Thymus (tissue), 11 donors: ENCODE measurements at regions not wholly inside any gene's neighbourhood (a gene's known extent, or its start where the extent isn't known, plus 50 kb on each side); places are given as distances from the start of the nearest gene placed in this dataset.

Experiments
- DNase-seq, 9 donors: peaks; one replicate each; pipeline ENCODE4 v3.0.0-alpha.2; 2013; ENCODE audit warnings: low spot score in 9 of 9, low read depth in 6 of 9, missing footprints in 1 of 9
- H3K27ac ChIP-seq, 2 donors: one replicate each; pipeline ENCODE4 v1.5.1; 2013; ENCODE audit warnings: control low read depth in 1 of 2, low read depth in 1 of 2, low read length in 1 of 2, mild to moderate bottlenecking in 1 of 2, moderate library complexity in 1 of 2
- H3K27me3 ChIP-seq, 2 donors: one replicate each; pipeline ENCODE4 v1.5.1; 2013; ENCODE audit warnings: low read length in 1 of 2; ENCODE audit not compliant: control insufficient read depth in 2 of 2, insufficient read depth in 1 of 2
- H3K36me3 ChIP-seq, 2 donors: one replicate each; pipeline ENCODE4 v1.5.1; 2013; ENCODE audit warnings: low read length in 1 of 2, mild to moderate bottlenecking in 1 of 2, moderate library complexity in 1 of 2; ENCODE audit not compliant: control insufficient read depth in 2 of 2, insufficient read depth in 2 of 2
- H3K4me1 ChIP-seq, 2 donors: one replicate each; pipeline ENCODE4 v1.5.1; 2013; ENCODE audit warnings: low read length in 2 of 2; ENCODE audit not compliant: control insufficient read depth in 2 of 2, insufficient read depth in 2 of 2
- H3K4me3 ChIP-seq, 2 donors: one replicate each; pipeline ENCODE4 v1.5.1; 2013; ENCODE audit warnings: low read length in 2 of 2, control low read depth in 1 of 2, mild to moderate bottlenecking in 1 of 2
- H3K9me3 ChIP-seq, 2 donors: one replicate each; pipeline ENCODE4 v1.5.1; 2013; ENCODE audit warnings: low read length in 1 of 2, mild to moderate bottlenecking in 1 of 2; ENCODE audit not compliant: control insufficient read depth in 2 of 2, insufficient read depth in 1 of 2
- WGBS: extraction: QIAGEN DNeasy Blood & Tissue Kit; methylation state at CpG from one replicate; pipeline ENCODE4 v1.1.7; 2013; 5-methylcytosine and 5-hydroxymethylcytosine counted together
- donor health status: healthy.

- DNase-seq: no peak
- Histone ChIP-seq H3K27me3 (no peaks in the 10 kb centered on the region), H3K4me1 (no peaks in the 10 kb centered on the region), H3K9me3 (no peaks in the 10 kb centered on the region), H3K4me3 (no peak overlapping the region), H3K36me3 (no peaks in the 10 kb centered on the region), H3K27ac (no peak overlapping the region)
- 82% methylated on average over 1 of the region's 1 CpG for WGBS
Observed at GRCh38 chr4:117527601-117528000, 442.2 kb upstream of the TRAM1L1 start.

- no peak overlapping the region for H3K27ac ChIP-seq
- no peak overlapping the region for H3K4me3 ChIP-seq
- H3K9me3 ChIP-seq: no peaks in the 10 kb centered on the region
- H3K4me1 ChIP-seq: no peaks in the 10 kb centered on the region
- no peaks in the 10 kb centered on the region for H3K27me3 ChIP-seq
- no peak for DNase-seq
- 86% methylated on average over 3 of the region's 3 CpGs for WGBS
- no peaks in the 10 kb centered on the region for H3K36me3 ChIP-seq
Observed at GRCh38 chr4:117529401-117529800, 444.0 kb upstream of the TRAM1L1 start.

DNA sequence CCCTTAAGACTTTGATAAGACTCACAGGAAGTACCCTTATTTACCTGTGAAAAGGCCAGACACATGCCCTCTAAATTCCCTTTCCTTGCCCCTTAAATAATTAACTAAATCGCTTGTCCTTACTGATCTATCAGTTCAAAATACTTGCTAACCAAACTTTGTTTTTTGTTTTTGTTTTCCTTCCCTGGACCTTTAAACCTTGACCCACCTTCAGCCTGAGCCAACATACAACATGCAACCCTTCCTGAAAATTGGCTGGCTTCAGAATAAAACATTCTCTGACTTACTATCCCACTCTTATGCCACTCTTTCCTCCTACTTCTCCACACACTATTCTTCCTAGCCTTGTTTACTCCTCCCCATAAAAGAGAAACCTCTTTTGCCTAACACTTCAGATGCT lies 448.1 kb upstream of the TRAM1L1 start:
- WGBS: 92% methylated on average over 1 of the region's 1 CpG

DNA sequence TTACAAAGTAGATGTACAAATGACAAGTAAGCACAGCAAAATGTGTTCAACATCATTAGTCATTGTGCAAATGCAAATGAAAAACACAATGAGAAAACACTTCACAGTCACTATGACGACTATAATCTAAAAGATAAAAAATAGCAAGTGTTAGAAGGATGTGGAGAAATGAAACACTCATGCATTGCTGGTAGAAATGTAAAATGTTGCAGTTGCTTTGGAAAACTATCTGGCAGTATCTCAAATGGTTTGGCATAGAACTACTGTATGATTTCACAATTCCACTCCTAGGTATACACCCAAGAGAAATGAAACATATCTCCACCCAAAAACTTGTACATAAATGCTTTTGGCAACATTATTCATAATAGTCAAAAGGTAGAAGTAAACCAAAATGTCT lies 459.7 kb upstream of the TRAM1L1 start:
- DNase-seq: no peak
- WGBS: 0% methylated on average over 1 of the region's 1 CpG

More for the DNA sequence above, 448.1 kb upstream of the TRAM1L1 start:
- no peak for DNase-seq
- Histone ChIP-seq H3K36me3 (no peaks in the 10 kb centered on the region), H3K4me1 (no peaks in the 10 kb centered on the region), H3K27me3 (no peaks in the 10 kb centered on the region), H3K27ac (no peak overlapping the region), H3K9me3 (no peaks in the 10 kb centered on the region), H3K4me3 (no peak overlapping the region)

DNA sequence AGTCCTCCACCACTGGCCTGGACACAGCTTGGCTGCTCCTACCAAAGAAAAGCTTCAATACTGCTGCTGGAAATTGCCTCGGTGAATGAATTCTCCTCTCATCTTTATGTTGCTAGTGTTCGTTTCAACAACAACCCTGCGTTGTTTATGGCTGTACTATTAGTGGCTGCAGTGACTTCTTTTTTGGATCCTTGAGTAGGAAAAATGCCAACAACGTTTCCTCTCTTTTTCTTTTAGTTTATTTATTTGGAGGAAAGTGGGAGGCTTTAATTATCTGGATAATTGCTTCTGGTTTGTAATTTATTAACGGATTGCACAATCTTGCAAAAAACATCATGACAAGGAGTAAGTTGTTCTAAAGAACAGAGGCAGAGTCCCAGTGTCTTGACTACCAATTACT lies 464.1 kb upstream of the TRAM1L1 start:
- no peak overlapping the region for H3K4me3 ChIP-seq
- H3K27ac ChIP-seq: no peak overlapping the region
- H3K9me3 ChIP-seq: no peaks in the 10 kb centered on the region
- no peak for DNase-seq
- no peaks in the 10 kb centered on the region for H3K36me3 ChIP-seq
- no peaks in the 10 kb centered on the region for H3K4me1 ChIP-seq
- 89% methylated on average over 5 of the region's 5 CpGs for WGBS
- H3K27me3 ChIP-seq: no peaks in the 10 kb centered on the region

More for the DNA sequence above, 459.7 kb upstream of the TRAM1L1 start:
- Histone ChIP-seq H3K36me3 (no peaks in the 10 kb centered on the region), H3K4me1 (no peaks in the 10 kb centered on the region), H3K27me3 (no peaks in the 10 kb centered on the region), H3K4me3 (no peak overlapping the region), H3K27ac (no peak overlapping the region), H3K9me3 (no peaks in the 10 kb centered on the region)

GRCh38 chr4:117550085-117550484 lies 464.7 kb upstream of the TRAM1L1 start:
- no peak for DNase-seq

DNA sequence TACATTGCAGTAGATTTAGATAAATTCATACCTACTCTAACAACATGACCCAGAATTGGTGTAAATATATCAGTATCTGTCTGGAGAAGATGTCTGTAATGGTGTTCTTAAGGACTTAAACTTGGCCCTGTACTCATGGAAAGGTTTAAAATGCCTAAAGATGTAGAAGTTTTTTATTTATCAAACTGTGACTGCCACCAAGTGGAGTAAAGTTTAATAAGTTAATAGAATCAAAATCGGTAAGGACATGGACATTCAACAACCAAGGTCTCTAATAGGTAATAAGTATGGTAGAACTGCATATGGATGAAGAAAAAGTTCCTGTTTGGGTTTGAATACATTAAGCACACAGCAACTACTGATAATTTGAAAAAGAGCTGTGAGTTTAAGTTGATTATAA lies 474.0 kb upstream of the NDST3 start:
- Histone ChIP-seq H3K27me3 (no peaks in the 10 kb centered on the region), H3K27ac (no peak overlapping the region), H3K4me1 (no peaks in the 10 kb centered on the region), H3K4me3 (no peak overlapping the region), H3K36me3 (no peaks in the 10 kb centered on the region), H3K9me3 (no peaks in the 10 kb centered on the region)
- WGBS: 77% methylated on average over 1 of the region's 1 CpG
- no peak for DNase-seq

More at GRCh38 chr4:117550085-117550484, 464.7 kb upstream of the TRAM1L1 start:
- no peaks in the 10 kb centered on the region for H3K27me3 ChIP-seq
- H3K4me1 ChIP-seq: no peaks in the 10 kb centered on the region
- H3K4me3 ChIP-seq: no peak overlapping the region
- WGBS: 90% methylated on average over 2 of the region's 2 CpGs
- H3K36me3 ChIP-seq: no peaks in the 10 kb centered on the region
- H3K27ac ChIP-seq: no peak overlapping the region
- no peaks in the 10 kb centered on the region for H3K9me3 ChIP-seq

GRCh38 chr4:117574085-117574484 lies 460.2 kb upstream of the NDST3 start:
- DNase-seq: no peak
- 95% methylated on average over 2 of the region's 2 CpGs for WGBS
- no peaks in the 10 kb centered on the region for H3K4me1 ChIP-seq
- H3K27ac ChIP-seq: no peak overlapping the region
- no peaks in the 10 kb centered on the region for H3K36me3 ChIP-seq
- H3K9me3 ChIP-seq: no peaks in the 10 kb centered on the region
- H3K27me3 ChIP-seq: no peaks in the 10 kb centered on the region
- H3K4me3 ChIP-seq: no peak overlapping the region

- no peaks in the 10 kb centered on the region for H3K36me3 ChIP-seq
- no peak overlapping the region for H3K4me3 ChIP-seq
- no peak overlapping the region for H3K27ac ChIP-seq
- no peaks in the 10 kb centered on the region for H3K27me3 ChIP-seq
- no peaks in the 10 kb centered on the region for H3K9me3 ChIP-seq
- no peak for DNase-seq
- 97% methylated on average over 24 of the region's 24 CpGs for WGBS
- no peaks in the 10 kb centered on the region for H3K4me1 ChIP-seq
Observed at GRCh38 chr4:117575850-117576249, 458.4 kb upstream of the NDST3 start.
